ENCODE measurements at regions not wholly inside any gene's neighbourhood (a gene's known extent, or its start where the extent isn't known, plus 50 kb on each side); places are given as distances from the start of the nearest gene placed in this dataset.

DNA sequence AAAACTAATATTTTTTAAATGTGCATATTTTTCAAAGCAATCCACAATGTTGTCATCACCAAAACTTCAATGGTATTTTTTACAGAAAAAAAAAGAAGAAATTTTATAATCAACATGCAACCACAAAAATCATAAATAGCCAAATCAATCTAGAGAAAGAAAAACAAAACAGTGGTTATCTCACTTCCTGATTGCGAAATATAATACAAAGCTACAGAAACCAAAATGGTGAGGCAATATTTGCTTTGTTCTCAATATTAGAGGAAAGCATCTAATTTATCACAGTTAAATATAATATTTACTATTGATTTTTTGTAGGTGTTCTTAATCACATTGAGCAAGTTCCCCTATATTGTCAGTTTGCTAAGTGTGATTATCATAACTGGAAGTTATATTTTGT lies 720.7 kb upstream of the ADGRB3 start:
- no peak overlapping the region for H3K27ac ChIP-seq (ENCODE audit: control insufficient read depth, insufficient read depth)
- H3K9me3 ChIP-seq (replicated peaks; ENCODE audit: control insufficient read depth, insufficient read depth, low read length): no peaks in the 10 kb centered on the region
- SMC1A ChIA-PET (ENCODE audit: uncharacterized antibody, unreplicated experiment): no interaction called here
- H3K27me3 ChIP-seq (replicated peaks in 1 of 2; ENCODE audit: control insufficient read depth in 2 of 2, insufficient read depth in 2 of 2, low read length in 1 of 2): no peaks in the 10 kb centered on the region
- RAD21 ChIA-PET (ENCODE audit: unreplicated experiment): no interaction called here
- no peaks in the 10 kb centered on the region for H3K4me1 ChIP-seq (ENCODE audit: control insufficient read depth, insufficient read depth, low read length)
- POLR2A ChIA-PET: no interaction called here
- H3K79me2 ChIP-seq (ENCODE audit: control insufficient read depth, insufficient read depth, low read length): no peaks in the 10 kb centered on the region
- no peak overlapping the region for H2AFZ ChIP-seq (ENCODE audit: control insufficient read depth, low read depth, low read length)
- CTCF ChIA-PET: no interaction called here
- H3K4me2 ChIP-seq (ENCODE audit: control insufficient read depth, insufficient read depth): no peak overlapping the region
- ATAC-seq (no peak), FAIRE-seq (no peak), DNase-seq (ENCODE audit: low read depth, low spot score) (no peak)
- no peak overlapping the region for H3K9ac ChIP-seq (ENCODE audit: control insufficient read depth, insufficient read depth, low read length)
- 0% methylated on average over 1 of the region's 1 CpG for WGBS (ENCODE audit: insufficient coverage, insufficient replicate concordance, low lambda C conversion rate, missing lambda C conversion rate)
- no TSS peak for BruUV-seq (replicated peaks)
- TF ChIP-seq RAD21 (IDR thresholded peaks at IDR 0.05; ENCODE audit: insufficient read depth, low read depth, low read length) (no peak), CREB1 (IDR thresholded peaks at IDR 0.05; ENCODE audit: low read depth) (no peak), EP300 (IDR thresholded peaks at IDR 0.05; ENCODE audit: borderline replicate concordance in 1 of 2, control insufficient read depth in 1 of 2, low read depth in 2 of 2, low read length in 2 of 2) (no peak), RFX5 (IDR thresholded peaks at IDR 0.05; ENCODE audit: low read depth, low read length) (no peak), IRF4 (IDR thresholded peaks at IDR 0.05; ENCODE audit: low read depth, low read length) (no peak), CBFB (IDR thresholded peaks at IDR 0.05; ENCODE audit: low read depth) (no peak), ZSCAN29 (IDR thresholded peaks at IDR 0.05) (no peak), PAX5 (IDR thresholded peaks at IDR 0.05; ENCODE audit: borderline replicate concordance, low read depth, low read length) (no peak), HDAC6 (IDR thresholded peaks at IDR 0.05; ENCODE audit: unreplicated experiment) (no peak)
- TF ChIP-seq, protein P1, sequence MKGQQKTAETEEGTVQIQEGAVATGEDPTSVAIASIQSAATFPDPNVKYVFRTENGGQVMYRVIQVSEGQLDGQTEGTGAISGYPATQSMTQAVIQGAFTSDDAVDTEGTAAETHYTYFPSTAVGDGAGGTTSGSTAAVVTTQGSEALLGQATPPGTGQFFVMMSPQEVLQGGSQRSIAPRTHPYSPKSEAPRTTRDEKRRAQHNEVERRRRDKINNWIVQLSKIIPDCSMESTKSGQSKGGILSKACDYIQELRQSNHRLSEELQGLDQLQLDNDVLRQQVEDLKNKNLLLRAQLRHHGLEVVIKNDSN (IDR thresholded peaks at IDR 0.05; ENCODE audit: borderline replicate concordance, extremely low read length, insufficient read depth, low read depth, low read length): no peak
- TF ChIP-seq, protein P2, sequence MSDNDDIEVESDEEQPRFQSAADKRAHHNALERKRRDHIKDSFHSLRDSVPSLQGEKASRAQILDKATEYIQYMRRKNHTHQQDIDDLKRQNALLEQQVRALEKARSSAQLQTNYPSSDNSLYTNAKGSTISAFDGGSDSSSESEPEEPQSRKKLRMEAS (IDR thresholded peaks at IDR 0.05; ENCODE audit: low read depth, low read length): no peak
- TF ChIP-seq, protein P3, sequence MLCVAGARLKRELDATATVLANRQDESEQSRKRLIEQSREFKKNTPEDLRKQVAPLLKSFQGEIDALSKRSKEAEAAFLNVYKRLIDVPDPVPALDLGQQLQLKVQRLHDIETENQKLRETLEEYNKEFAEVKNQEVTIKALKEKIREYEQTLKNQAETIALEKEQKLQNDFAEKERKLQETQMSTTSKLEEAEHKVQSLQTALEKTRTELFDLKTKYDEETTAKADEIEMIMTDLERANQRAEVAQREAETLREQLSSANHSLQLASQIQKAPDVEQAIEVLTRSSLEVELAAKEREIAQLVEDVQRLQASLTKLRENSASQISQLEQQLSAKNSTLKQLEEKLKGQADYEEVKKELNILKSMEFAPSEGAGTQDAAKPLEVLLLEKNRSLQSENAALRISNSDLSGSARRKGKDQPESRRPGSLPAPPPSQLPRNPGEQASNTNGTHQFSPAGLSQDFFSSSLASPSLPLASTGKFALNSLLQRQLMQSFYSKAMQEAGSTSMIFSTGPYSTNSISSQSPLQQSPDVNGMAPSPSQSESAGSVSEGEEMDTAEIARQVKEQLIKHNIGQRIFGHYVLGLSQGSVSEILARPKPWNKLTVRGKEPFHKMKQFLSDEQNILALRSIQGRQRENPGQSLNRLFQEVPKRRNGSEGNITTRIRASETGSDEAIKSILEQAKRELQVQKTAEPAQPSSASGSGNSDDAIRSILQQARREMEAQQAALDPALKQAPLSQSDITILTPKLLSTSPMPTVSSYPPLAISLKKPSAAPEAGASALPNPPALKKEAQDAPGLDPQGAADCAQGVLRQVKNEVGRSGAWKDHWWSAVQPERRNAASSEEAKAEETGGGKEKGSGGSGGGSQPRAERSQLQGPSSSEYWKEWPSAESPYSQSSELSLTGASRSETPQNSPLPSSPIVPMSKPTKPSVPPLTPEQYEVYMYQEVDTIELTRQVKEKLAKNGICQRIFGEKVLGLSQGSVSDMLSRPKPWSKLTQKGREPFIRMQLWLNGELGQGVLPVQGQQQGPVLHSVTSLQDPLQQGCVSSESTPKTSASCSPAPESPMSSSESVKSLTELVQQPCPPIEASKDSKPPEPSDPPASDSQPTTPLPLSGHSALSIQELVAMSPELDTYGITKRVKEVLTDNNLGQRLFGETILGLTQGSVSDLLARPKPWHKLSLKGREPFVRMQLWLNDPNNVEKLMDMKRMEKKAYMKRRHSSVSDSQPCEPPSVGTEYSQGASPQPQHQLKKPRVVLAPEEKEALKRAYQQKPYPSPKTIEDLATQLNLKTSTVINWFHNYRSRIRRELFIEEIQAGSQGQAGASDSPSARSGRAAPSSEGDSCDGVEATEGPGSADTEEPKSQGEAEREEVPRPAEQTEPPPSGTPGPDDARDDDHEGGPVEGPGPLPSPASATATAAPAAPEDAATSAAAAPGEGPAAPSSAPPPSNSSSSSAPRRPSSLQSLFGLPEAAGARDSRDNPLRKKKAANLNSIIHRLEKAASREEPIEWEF (IDR thresholded peaks at IDR 0.05; ENCODE audit: insufficient replicate concordance, low read depth, low read length): no peak
- in situ Hi-C loops (cut with MboI): no loop called here
- no peak overlapping the region for H3K4me3 ChIP-seq
- no peaks in the 10 kb centered on the region for H4K20me1 ChIP-seq (ENCODE audit: control insufficient read depth, insufficient read depth)
- intact Hi-C loops (cut with micrococcal nuclease; ENCODE audit: unreplicated experiment): no loop called here
- no peaks in the 10 kb centered on the region for H3K36me3 ChIP-seq (ENCODE audit: control insufficient read depth in 2 of 2, insufficient read depth in 2 of 2, low read length in 1 of 2)
